H9 (cell line): ENCODE measurements at regions not wholly inside any gene's neighbourhood (a gene's known extent, or its start where the extent isn't known, plus 50 kb on each side); places are given as distances from the start of the nearest gene placed in this dataset.
"Not testable (repeated sequence)": the region's sequence is repeated elsewhere in the genome, so short reads cannot be mapped to it uniquely, and the experiment has no call there.

Experiments
- DNase-seq: peaks from one replicate; pipeline ENCODE4 v3.0.0-alpha.2; 2017
- H2AFZ ChIP-seq: one replicate; pipeline ENCODE4 v1.6.1; 2013; ENCODE audit warnings: mild to moderate bottlenecking, low read length, control low read depth, moderate library complexity
- H2AK5ac ChIP-seq: 2 replicates; pipeline ENCODE4 v1.6.1; 2013; ENCODE audit warnings: low read length, control low read depth, mixed read lengths; ENCODE audit not compliant: insufficient read length
- H2BK120ac ChIP-seq: one replicate; pipeline ENCODE4 v1.6.1; 2013; ENCODE audit warnings: low read depth, mild to moderate bottlenecking, low read length, control low read depth, inconsistent platforms; ENCODE audit not compliant: poor library complexity, severe bottlenecking
- H2BK12ac ChIP-seq: 2 replicates; pipeline ENCODE4 v1.6.1; 2013; ENCODE audit warnings: low read length, control low read depth, mixed read lengths, low read depth; ENCODE audit not compliant: insufficient read length
- H2BK15ac ChIP-seq: 2 replicates; pipeline ENCODE4 v1.6.1; 2013; ENCODE audit warnings: low read depth, low read length, control low read depth
- H2BK20ac ChIP-seq: one replicate; pipeline ENCODE4 v1.6.1; 2013; ENCODE audit warnings: low read depth, mild to moderate bottlenecking, low read length, control low read depth, inconsistent platforms; ENCODE audit not compliant: poor library complexity, severe bottlenecking
- H2BK5ac ChIP-seq: 2 replicates; pipeline ENCODE4 v1.6.1; 2013; ENCODE audit warnings: low read length, control low read depth, mixed read lengths; ENCODE audit not compliant: insufficient read length
- H3K14ac ChIP-seq: 2 replicates; pipeline ENCODE4 v1.6.1; 2013; ENCODE audit warnings: low read length, control low read depth; ENCODE audit not compliant: insufficient read depth
- H3K18ac ChIP-seq: 2 replicates; pipeline ENCODE4 v1.6.1; 2013; ENCODE audit warnings: low read depth, mild to moderate bottlenecking, mixed read lengths, low read length, control low read depth; ENCODE audit not compliant: insufficient read length
- H3K23ac ChIP-seq: 2 replicates; pipeline ENCODE4 v1.6.1; 2013; ENCODE audit warnings: low read length, control low read depth, mixed read lengths, low read depth; ENCODE audit not compliant: insufficient read length
- H3K23me2 ChIP-seq: 2 replicates; pipeline ENCODE4 v1.6.1; 2013; ENCODE audit warnings: low read depth, mild to moderate bottlenecking, mixed read lengths, low read length, control low read depth; ENCODE audit not compliant: insufficient read length, poor library complexity, severe bottlenecking
- H3K27ac ChIP-seq: 2 replicates; pipeline ENCODE4 v1.5.1; 2013; ENCODE audit warnings: low read length, control low read depth, mixed read lengths, low read depth; ENCODE audit not compliant: insufficient read length
- H3K27me3 ChIP-seq: 2 replicates; pipeline ENCODE4 v1.6.1; 2013; ENCODE audit warnings: low read length, control low read depth, inconsistent platforms; ENCODE audit not compliant: insufficient read depth
- H3K4ac ChIP-seq: 2 replicates; pipeline ENCODE4 v1.6.1; 2013; ENCODE audit warnings: low read depth, mild to moderate bottlenecking, control low read depth, inconsistent platforms, low read length, moderate library complexity
- H3K4me1 ChIP-seq: 2 replicates; pipeline ENCODE4 v1.6.1; 2013; ENCODE audit warnings: low read length, control low read depth, inconsistent platforms; ENCODE audit not compliant: insufficient read depth
- H3K4me2 ChIP-seq: 2 replicates; pipeline ENCODE4 v1.6.1; 2013; ENCODE audit warnings: low read length, control low read depth, mixed read lengths; ENCODE audit not compliant: insufficient read length, insufficient read depth
- H3K56ac ChIP-seq: 2 replicates; pipeline ENCODE4 v1.6.1; 2013; ENCODE audit warnings: low read depth, mild to moderate bottlenecking, mixed read lengths, low read length, control low read depth; ENCODE audit not compliant: insufficient read length
- H3K79me1 ChIP-seq: 2 replicates; pipeline ENCODE4 v1.6.1; 2013; ENCODE audit warnings: low read depth, mild to moderate bottlenecking, moderate library complexity, low read length, control low read depth, inconsistent platforms; ENCODE audit not compliant: insufficient read depth, poor library complexity, severe bottlenecking
- H3K79me2 ChIP-seq: 2 replicates; pipeline ENCODE4 v1.6.1; 2013; ENCODE audit warnings: low read length, control low read depth, inconsistent platforms; ENCODE audit not compliant: insufficient read depth
- H3K9ac ChIP-seq: 2 replicates; pipeline ENCODE4 v1.6.1; 2013; ENCODE audit warnings: low read length, control low read depth, mixed read lengths; ENCODE audit not compliant: insufficient read length; ENCODE audit errors: extremely low read depth
- H3K9me3 ChIP-seq: one replicate; pipeline ENCODE4 v1.6.1; 2013; ENCODE audit warnings: low read depth, low read length, inconsistent platforms; ENCODE audit not compliant: control insufficient read depth
- H3T11ph ChIP-seq: one replicate; pipeline ENCODE4 v1.6.1; 2013; ENCODE audit warnings: mild to moderate bottlenecking, low read length, control low read depth, inconsistent platforms
- H4K20me1 ChIP-seq: one replicate; pipeline ENCODE4 v1.6.1; 2013; ENCODE audit not compliant: control insufficient read depth, insufficient read length, insufficient read depth
- H4K5ac ChIP-seq: 2 replicates; pipeline ENCODE4 v1.6.1; 2013; ENCODE audit warnings: low read depth, mild to moderate bottlenecking, mixed read lengths, low read length, control low read depth; ENCODE audit not compliant: insufficient read length
- H4K8ac ChIP-seq: replicated peaks from 2 replicates; pipeline ENCODE4 v1.6.1; 2013; ENCODE audit warnings: low read length, control low read depth, mixed read lengths, low read depth; ENCODE audit not compliant: insufficient read length
- H4K91ac ChIP-seq: 2 replicates; pipeline ENCODE4 v1.6.1; 2013; ENCODE audit warnings: low read depth, mild to moderate bottlenecking, moderate library complexity, mixed read lengths, low read length, control low read depth; ENCODE audit not compliant: insufficient read length
- H3K27ac Mint-ChIP-seq, 3 experiments: 2 replicates in 2 of 3; 3 replicates in 1 of 3; pipeline ENCODE4 v1.8.0; 2020 to 2021; ENCODE audit warnings: mixed read lengths in 3 of 3, mild to moderate bottlenecking in 1 of 3, moderate library complexity in 1 of 3
- H3K27me3 Mint-ChIP-seq: 2 replicates; pipeline ENCODE4 v1.8.0; 2021; ENCODE audit warnings: low read depth, mild to moderate bottlenecking, moderate library complexity, mixed read lengths
- H3K36me3 Mint-ChIP-seq, 3 experiments: 2 replicates in 2 of 3; 3 replicates in 1 of 3; pipeline ENCODE4 v1.8.0; 2020 to 2021; ENCODE audit warnings: low read depth in 3 of 3, mixed read lengths in 3 of 3; ENCODE audit not compliant: insufficient read depth in 1 of 3
- H3K4me1 Mint-ChIP-seq, 2 experiments: 2 replicates each; pipeline ENCODE4 v1.8.0; 2020; ENCODE audit warnings: mixed read lengths in 2 of 2
- H3K4me3 Mint-ChIP-seq, 2 experiments: 2 replicates in 1 of 2; 3 replicates in 1 of 2; pipeline ENCODE4 v1.8.0; 2020 to 2021; ENCODE audit warnings: mild to moderate bottlenecking in 2 of 2, mixed read lengths in 2 of 2, moderate library complexity in 1 of 2
- H3K9me3 Mint-ChIP-seq, 2 experiments: 2 replicates in 1 of 2; 3 replicates in 1 of 2; pipeline ENCODE4 v1.8.0; 2020; ENCODE audit warnings: mild to moderate bottlenecking in 2 of 2, mixed read lengths in 2 of 2, moderate library complexity in 1 of 2
- WGBS: extraction: QIAGEN DNeasy Blood & Tissue Kit; methylation state at CpG from one replicate; pipeline ENCODE4 v1.1.7; 2013; ENCODE audit warnings: missing lambda C conversion rate, low lambda C conversion rate, mixed read lengths; ENCODE audit not compliant: insufficient read length; ENCODE audit errors: extremely low coverage; 5-methylcytosine and 5-hydroxymethylcytosine counted together
- TF ChIP-seq, protein P1 (sequence below): fragments of 200-600 bp; sonication (generic); conservative IDR thresholded peaks from 3 replicates; pipeline ENCODE4 v1.8.0; 2021; ENCODE audit warnings: antibody characterized with exemption, mild to moderate bottlenecking

DNA sequence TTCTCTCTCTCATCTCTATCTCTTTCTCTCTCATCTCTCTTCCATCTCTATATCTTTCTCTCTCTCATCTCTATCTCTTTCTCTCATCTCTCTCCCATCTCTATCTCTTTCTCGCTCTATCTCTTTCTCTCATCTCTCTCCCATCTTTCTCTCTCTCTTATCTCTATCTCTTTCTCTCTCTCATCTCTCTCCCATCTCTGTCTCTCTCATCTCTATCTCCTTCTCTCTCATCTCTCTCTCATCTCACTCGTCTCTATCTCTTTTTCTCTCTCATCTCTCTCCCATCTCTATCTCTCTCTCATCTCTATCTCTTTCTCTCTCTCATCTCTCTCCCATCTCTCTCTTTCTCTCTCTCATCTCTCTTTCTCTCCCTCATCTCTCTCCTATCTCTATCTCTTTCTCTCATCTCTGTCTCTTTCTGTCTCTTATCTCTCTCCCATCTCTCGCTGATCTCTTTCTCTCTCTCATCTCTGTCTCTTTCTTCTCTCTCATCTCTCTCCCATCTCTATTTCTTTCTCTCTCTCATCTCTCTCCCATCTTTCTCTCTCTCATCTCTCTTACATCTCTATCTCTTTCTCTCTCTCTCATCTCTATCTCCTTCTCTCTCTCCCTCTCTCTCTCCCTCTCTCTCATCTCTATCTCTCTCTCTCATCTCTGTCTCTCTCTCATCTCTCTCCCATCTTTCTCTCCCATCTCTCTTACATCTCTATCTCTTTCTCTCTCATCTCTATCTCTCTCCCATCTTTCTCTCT is 388.7 kb downstream of the NPHP4 start:
- H3K56ac ChIP-seq, result no peak overlapping the region
- no peak overlapping the region for H3K18ac ChIP-seq
- H3K14ac ChIP-seq, result no peak overlapping the region
- H3K4me2 ChIP-seq, result no peak overlapping the region
- DNase-seq, result no peak
- no peaks in the 10 kb centered on the region for H4K20me1 ChIP-seq
- no peak overlapping the region for H2BK15ac ChIP-seq
- no peaks in the 10 kb centered on the region for H3K9me3 ChIP-seq
- no peak overlapping the region for H3K4ac ChIP-seq
- H2BK5ac ChIP-seq, result no peak overlapping the region
- H2BK120ac ChIP-seq, result no peak overlapping the region
- no peak overlapping the region for H3K27ac ChIP-seq
- no peak overlapping the region for H3K23ac ChIP-seq
- H2BK20ac ChIP-seq, result no peak overlapping the region
- no peaks in the 10 kb centered on the region; a peak in 1 of 5 replicates for H3K9me3 Mint-ChIP-seq
- H3K27me3 Mint-ChIP-seq, result peaks cover 32% of the 10 kb centered on the region
- no peak overlapping the region for H2AK5ac ChIP-seq
- no peak overlapping the region for H3K4me3 Mint-ChIP-seq
- H3K9ac ChIP-seq, result no peak overlapping the region
- no peaks in the 10 kb centered on the region for H3K27me3 ChIP-seq
- no peak overlapping the region for H4K8ac ChIP-seq
- H2AFZ ChIP-seq, result no peak overlapping the region
- peaks cover 3 to 5% of the 10 kb centered on the region in 2 experiments; a peak in 3 of 4 replicates for H3K4me1 Mint-ChIP-seq
- no peak overlapping the region for H3K27ac Mint-ChIP-seq
- TF ChIP-seq, protein P1, sequence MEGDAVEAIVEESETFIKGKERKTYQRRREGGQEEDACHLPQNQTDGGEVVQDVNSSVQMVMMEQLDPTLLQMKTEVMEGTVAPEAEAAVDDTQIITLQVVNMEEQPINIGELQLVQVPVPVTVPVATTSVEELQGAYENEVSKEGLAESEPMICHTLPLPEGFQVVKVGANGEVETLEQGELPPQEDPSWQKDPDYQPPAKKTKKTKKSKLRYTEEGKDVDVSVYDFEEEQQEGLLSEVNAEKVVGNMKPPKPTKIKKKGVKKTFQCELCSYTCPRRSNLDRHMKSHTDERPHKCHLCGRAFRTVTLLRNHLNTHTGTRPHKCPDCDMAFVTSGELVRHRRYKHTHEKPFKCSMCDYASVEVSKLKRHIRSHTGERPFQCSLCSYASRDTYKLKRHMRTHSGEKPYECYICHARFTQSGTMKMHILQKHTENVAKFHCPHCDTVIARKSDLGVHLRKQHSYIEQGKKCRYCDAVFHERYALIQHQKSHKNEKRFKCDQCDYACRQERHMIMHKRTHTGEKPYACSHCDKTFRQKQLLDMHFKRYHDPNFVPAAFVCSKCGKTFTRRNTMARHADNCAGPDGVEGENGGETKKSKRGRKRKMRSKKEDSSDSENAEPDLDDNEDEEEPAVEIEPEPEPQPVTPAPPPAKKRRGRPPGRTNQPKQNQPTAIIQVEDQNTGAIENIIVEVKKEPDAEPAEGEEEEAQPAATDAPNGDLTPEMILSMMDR, result no peak
- H3K23me2 ChIP-seq, result no peaks in the 10 kb centered on the region
- no peaks in the 10 kb centered on the region for H3K79me2 ChIP-seq
- whole genome bisulfite sequencing, result 100% methylated on average over 2 of the region's 3 CpGs
- H3K79me1 ChIP-seq, result no peaks in the 10 kb centered on the region
- H3T11ph ChIP-seq, result no peak overlapping the region
- H4K5ac ChIP-seq, result no peak overlapping the region
- H3K36me3 Mint-ChIP-seq, result no peaks in the 10 kb centered on the region
- no peak overlapping the region for H2BK12ac ChIP-seq
- no peak overlapping the region for H4K91ac ChIP-seq
- H3K4me1 ChIP-seq, result no peaks in the 10 kb centered on the region

DNA sequence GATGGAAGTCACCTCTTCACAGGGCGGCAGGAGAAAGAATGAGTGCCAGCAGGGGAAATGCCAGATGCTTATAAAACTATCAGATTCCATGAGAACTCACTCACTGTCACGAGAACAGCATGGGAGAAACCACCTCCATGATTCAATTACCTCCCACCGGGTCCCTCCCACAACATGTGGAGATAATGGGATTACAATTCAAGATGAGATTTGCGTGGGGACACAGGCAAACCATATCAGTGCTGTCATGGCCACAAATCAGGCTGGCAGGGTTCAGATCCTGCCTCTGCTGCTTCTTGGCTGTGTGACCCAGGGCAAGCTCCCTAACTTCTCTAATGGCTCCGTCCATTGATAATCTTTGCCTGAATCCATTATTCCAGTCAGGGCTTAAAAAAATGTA is 389.5 kb downstream of the NPHP4 start:
- H3K23me2 ChIP-seq, H2BK5ac ChIP-seq, H3K4me2 ChIP-seq, H3K4me1 Mint-ChIP-seq, H4K20me1 ChIP-seq, H3K27ac Mint-ChIP-seq, H3K9me3 ChIP-seq, H2BK12ac ChIP-seq, H3K18ac ChIP-seq, H4K8ac ChIP-seq, H3K9ac ChIP-seq, H3K14ac ChIP-seq, H3K23ac ChIP-seq, H2BK120ac ChIP-seq, H2BK20ac ChIP-seq, H4K91ac ChIP-seq, H3K79me1 ChIP-seq, H4K5ac ChIP-seq, H2BK15ac ChIP-seq, H3K4me3 Mint-ChIP-seq, H3T11ph ChIP-seq, H3K79me2 ChIP-seq, DNase-seq, H2AFZ ChIP-seq, H2AK5ac ChIP-seq, H3K4ac ChIP-seq, H3K56ac ChIP-seq, H3K27me3 ChIP-seq, H3K9me3 Mint-ChIP-seq, H3K4me1 ChIP-seq, H3K36me3 Mint-ChIP-seq, H3K27ac ChIP-seq: not testable (repeated sequence)
- WGBS, result no CpG with 5 or more reads among the region's 5 CpGs
- peaks cover 30% of the 10 kb centered on the region for H3K27me3 Mint-ChIP-seq
